ENCODE measurements at regions not wholly inside any gene's neighbourhood (a gene's known extent, or its start where the extent isn't known, plus 50 kb on each side); places are given as distances from the start of the nearest gene placed in this dataset.

- BruUV-seq (replicated peaks): no TSS peak
Observed at GRCh38 chr3:127106053-127106452, 86.9 kb upstream of the PRR23E start.

GRCh38 chr3:127106456-127106855, 86.5 kb upstream of the PRR23E start:
- H3K27ac Mint-ChIP-seq (ENCODE audit: unreplicated experiment): no peak overlapping the region
- H3K27me3 Mint-ChIP-seq (ENCODE audit: unreplicated experiment): peaks cover 61% of the 10 kb centered on the region
- peaks cover 2% of the 10 kb centered on the region for H3K9me3 Mint-ChIP-seq (ENCODE audit: low read depth, unreplicated experiment)
- no TSS peak for BruUV-seq (replicated peaks)
- intact Hi-C loops (cut with micrococcal nuclease; ENCODE audit: unreplicated experiment): no loop called here
- no peak for DNase-seq
- no peaks in the 10 kb centered on the region for H3K4me1 Mint-ChIP-seq (ENCODE audit: low read depth, unreplicated experiment)
- H3K36me3 Mint-ChIP-seq (ENCODE audit: insufficient read depth, unreplicated experiment): no peaks in the 10 kb centered on the region
- CTCF ChIA-PET: no interaction called here
- no peak overlapping the region for H3K4me3 Mint-ChIP-seq (ENCODE audit: low read depth, unreplicated experiment)
- TF ChIP-seq, protein P1, sequence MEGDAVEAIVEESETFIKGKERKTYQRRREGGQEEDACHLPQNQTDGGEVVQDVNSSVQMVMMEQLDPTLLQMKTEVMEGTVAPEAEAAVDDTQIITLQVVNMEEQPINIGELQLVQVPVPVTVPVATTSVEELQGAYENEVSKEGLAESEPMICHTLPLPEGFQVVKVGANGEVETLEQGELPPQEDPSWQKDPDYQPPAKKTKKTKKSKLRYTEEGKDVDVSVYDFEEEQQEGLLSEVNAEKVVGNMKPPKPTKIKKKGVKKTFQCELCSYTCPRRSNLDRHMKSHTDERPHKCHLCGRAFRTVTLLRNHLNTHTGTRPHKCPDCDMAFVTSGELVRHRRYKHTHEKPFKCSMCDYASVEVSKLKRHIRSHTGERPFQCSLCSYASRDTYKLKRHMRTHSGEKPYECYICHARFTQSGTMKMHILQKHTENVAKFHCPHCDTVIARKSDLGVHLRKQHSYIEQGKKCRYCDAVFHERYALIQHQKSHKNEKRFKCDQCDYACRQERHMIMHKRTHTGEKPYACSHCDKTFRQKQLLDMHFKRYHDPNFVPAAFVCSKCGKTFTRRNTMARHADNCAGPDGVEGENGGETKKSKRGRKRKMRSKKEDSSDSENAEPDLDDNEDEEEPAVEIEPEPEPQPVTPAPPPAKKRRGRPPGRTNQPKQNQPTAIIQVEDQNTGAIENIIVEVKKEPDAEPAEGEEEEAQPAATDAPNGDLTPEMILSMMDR (IDR thresholded peaks at IDR 0.05; ENCODE audit: unreplicated experiment): no peak

More at GRCh38 chr3:127106053-127106452, 86.9 kb upstream of the PRR23E start:
- Mint-ChIP-seq H3K9me3 (ENCODE audit: low read depth, unreplicated experiment) (peaks cover 2% of the 10 kb centered on the region), H3K4me3 (ENCODE audit: low read depth, unreplicated experiment) (no peak overlapping the region), H3K27ac (ENCODE audit: unreplicated experiment) (no peak overlapping the region), H3K36me3 (ENCODE audit: insufficient read depth, unreplicated experiment) (no peaks in the 10 kb centered on the region), H3K4me1 (ENCODE audit: low read depth, unreplicated experiment) (no peaks in the 10 kb centered on the region), H3K27me3 (ENCODE audit: unreplicated experiment) (peaks cover 65% of the 10 kb centered on the region)
- CTCF ChIA-PET: interaction anchor here (1.4 kb wide), 1 partner anchor 9 kb away, joined by 3 read pairs; no protein-coding TSS in a partner anchor
- no peak for DNase-seq
- intact Hi-C loops (cut with micrococcal nuclease; ENCODE audit: unreplicated experiment): no loop called here
- TF ChIP-seq, protein P1 (IDR thresholded peaks at IDR 0.05; ENCODE audit: unreplicated experiment): no peak

DNA sequence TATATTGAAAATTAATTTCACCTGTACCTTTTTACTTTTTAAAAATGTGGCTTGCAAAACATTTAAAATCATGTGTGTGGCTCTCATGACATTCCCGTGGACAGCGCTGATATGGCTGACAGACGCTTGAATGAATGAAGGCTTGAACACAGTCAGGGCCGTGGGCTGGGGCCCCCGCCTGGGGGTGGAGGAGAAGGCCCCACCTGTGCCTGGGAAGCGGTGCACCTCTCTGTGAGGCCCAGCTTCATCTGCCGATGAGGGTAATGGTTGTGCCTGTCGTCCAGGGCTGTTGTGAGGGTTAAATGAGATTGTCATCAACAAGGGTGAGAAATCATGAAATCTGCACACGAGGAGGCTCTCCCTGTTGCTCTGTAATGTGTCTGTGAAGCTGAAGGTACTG, 85.9 kb upstream of the PRR23E start:
- Mint-ChIP-seq H3K4me3 (ENCODE audit: low read depth, unreplicated experiment) (no peak overlapping the region), H3K27ac (ENCODE audit: unreplicated experiment) (no peak overlapping the region), H3K4me1 (ENCODE audit: low read depth, unreplicated experiment) (no peaks in the 10 kb centered on the region), H3K9me3 (ENCODE audit: low read depth, unreplicated experiment) (peaks cover 2% of the 10 kb centered on the region), H3K27me3 (ENCODE audit: unreplicated experiment) (peaks cover 56% of the 10 kb centered on the region), H3K36me3 (ENCODE audit: insufficient read depth, unreplicated experiment) (no peaks in the 10 kb centered on the region)
- TF ChIP-seq, protein P1 (IDR thresholded peaks at IDR 0.05; ENCODE audit: unreplicated experiment): no peak
- CTCF ChIA-PET: no interaction called here
- no TSS peak for BruUV-seq (replicated peaks)
- DNase-seq: no peak
- intact Hi-C loops (cut with micrococcal nuclease; ENCODE audit: unreplicated experiment): no loop called here

- H3K27me3 Mint-ChIP-seq (ENCODE audit: unreplicated experiment): peaks cover 53% of the 10 kb centered on the region
- no peak for DNase-seq
- CTCF ChIA-PET: no interaction called here
- no peak overlapping the region for H3K27ac Mint-ChIP-seq (ENCODE audit: unreplicated experiment)
- no peak overlapping the region for H3K4me3 Mint-ChIP-seq (ENCODE audit: low read depth, unreplicated experiment)
- intact Hi-C loops (cut with micrococcal nuclease; ENCODE audit: unreplicated experiment): no loop called here
- peaks cover 2% of the 10 kb centered on the region for H3K9me3 Mint-ChIP-seq (ENCODE audit: low read depth, unreplicated experiment)
- H3K36me3 Mint-ChIP-seq (ENCODE audit: insufficient read depth, unreplicated experiment): no peaks in the 10 kb centered on the region
- no peaks in the 10 kb centered on the region for H3K4me1 Mint-ChIP-seq (ENCODE audit: low read depth, unreplicated experiment)
- TF ChIP-seq, protein P1 (IDR thresholded peaks at IDR 0.05; ENCODE audit: unreplicated experiment): no peak
- no TSS peak for BruUV-seq (replicated peaks)
Observed at GRCh38 chr3:127107491-127108375, 85.2 kb upstream of the PRR23E start.
